NCI-H2171 (cell line): ENCODE measurements at regions not wholly inside any gene's neighbourhood (a gene's known extent, or its start where the extent isn't known, plus 50 kb on each side); places are given as distances from the start of the nearest gene placed in this dataset.

Source experiments
- DNase-seq: peaks from one replicate; lab custom pipeline; 2025; lab: John Stamatoyannopoulos, UW

DNA sequence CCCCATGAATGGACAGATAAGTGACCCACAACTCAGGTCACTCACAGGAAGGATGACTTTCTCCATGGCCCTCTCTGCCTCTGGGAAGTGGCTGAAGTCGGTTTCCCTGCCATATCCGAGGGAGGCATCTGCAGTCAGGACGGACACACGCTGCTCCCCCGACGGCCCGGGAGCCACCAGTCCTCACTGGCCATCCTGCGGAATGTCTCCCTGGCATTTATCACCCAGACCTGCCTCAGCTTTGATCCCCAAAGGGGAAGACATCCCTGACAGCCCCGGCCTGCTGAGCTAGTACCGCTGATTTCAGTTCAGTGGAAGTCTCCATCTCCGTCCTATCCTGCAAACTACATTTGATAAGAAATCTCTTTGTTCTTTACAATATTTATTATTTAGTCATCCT lies 339.5 kb upstream of the MKI67 start:
- no peak for DNase-seq

DNA sequence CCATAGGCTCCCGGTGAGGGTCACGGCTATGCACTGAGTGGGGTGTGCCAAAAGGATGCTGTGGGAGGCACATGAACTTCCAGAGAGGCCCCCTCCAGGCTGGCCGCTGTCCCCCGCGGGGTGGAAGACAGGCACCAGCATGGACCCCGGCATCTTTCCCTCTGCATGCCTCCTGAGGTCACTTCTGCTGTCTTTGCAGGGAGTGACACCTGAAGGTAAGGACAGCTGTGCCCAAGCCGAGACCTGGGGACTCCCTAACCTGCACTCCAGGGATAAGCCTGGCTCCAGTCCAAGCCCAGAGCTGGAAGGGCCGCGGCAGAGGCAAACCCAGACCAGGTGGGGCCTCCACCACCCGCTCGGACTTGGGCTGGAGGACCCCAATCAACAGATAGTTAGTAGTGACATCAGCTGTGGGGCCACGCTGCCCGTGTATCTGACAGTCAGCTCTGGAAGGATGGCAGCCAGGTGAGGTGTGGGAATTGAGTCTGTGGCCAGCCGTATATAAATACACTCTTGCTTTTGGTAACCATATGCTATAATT lies 340.7 kb upstream of the MKI67 start:
- DNase-seq: no peak

DNA sequence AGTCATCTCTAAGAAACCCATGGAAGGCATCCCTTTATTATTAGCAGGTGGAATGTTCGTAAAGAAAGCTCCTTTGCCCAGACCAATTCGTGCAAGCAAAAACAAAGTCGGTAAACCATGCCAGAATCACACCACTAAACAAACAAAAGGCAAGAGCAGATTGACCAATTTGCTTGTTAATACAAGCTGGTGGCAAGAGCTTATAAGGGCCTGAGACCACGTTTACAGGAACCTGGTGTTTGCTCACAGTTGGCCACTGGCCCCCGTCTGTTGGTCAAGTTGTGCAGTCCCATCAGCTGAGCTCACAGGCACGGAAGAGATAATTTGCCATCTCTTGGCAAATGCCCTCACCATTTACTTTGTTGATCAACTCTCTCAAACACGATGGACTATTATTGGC lies 342.2 kb upstream of the MKI67 start:
- no peak for DNase-seq

DNA sequence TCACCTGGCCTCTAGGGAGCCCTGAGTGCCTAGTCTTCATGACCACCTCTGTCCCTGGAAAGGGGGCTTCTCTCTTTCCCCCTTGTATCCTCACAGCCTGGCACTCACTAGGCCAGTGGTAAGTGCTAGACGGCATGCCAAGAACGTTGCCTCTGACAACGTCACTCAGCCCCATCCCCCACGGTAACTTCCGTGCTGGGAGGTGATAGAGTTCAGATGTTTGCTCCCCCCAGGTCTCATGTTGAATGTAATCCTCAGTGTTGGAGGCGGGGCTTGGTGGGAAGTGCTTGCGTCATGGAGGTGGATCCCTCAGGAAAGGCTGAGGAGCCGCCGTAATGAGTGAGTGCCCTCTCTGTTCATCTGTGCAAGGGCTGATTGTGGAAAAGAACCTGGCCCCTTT lies 343.3 kb upstream of the MKI67 start:
- DNase-seq: no peak

DNA sequence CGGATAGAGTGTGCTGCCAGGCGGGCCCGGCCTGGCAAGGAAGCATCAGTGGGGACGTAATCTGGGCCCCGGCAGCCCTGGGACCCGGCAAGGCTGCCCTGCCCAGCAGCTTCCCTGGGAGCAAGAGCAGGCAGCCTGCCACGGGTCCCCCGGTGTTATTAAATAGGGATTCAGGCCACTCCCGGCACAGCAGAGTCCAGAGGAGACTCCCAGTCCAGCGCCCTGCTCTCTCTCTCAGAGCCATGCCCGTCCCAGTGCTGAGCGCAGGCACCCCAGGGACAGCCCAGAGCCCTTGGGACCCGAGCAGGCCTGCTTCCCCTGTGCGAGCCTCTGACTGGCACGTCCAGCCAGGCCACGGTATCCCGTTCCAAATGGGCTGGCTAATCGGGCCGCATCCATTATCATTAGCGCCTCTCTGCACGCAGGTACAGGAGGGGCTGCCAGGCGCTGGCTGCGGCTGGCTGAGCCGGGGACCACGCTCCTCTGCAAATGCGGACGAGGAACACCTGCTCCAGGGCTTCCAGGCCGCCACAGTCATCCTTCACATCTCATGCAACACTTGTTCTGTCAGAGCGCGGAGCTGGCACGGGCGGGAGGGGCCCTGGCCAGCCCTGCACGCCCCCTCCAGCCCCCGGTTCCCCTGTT lies 344.2 kb upstream of the MKI67 start:
- DNase-seq: no peak

DNA sequence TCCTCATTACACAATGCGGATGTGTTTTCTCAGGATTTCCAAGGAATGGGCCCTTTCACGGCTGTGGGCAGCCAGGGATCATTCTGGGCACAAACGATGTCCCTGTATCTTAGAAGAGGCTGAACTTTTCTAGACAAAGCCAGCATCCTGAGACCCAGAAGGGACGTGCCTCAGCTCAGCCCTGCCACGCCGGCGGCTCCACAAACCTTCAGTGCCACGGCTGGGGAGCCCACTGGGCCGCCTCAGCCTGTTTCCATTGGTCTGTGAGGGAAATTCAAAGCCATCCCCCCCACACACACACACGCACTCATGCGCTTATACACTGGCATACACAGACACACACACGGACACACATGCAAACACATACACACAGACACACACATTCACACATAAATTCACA lies 344.9 kb upstream of the MKI67 start:
- no peak for DNase-seq

DNA sequence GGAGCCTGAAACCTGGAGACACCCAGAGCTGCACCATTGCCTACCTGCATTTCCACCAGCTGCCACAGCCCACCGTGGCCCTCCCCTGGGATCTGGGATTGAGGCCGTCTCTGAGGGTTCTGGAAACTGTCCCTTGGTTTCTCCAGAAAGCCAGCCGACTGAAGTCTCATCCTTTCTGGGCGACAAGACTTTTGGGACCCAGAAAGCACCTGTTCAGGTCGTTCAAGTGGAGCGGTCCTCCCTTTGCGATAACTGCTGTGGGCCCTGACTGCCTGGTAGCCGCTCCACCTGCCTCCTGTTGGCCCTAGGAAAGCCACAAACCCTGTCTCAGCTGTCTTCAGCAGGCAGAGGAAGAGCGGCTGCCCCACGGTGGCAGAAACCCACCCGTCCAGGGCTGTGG lies 346.0 kb upstream of the MKI67 start:
- no peak for DNase-seq

DNA sequence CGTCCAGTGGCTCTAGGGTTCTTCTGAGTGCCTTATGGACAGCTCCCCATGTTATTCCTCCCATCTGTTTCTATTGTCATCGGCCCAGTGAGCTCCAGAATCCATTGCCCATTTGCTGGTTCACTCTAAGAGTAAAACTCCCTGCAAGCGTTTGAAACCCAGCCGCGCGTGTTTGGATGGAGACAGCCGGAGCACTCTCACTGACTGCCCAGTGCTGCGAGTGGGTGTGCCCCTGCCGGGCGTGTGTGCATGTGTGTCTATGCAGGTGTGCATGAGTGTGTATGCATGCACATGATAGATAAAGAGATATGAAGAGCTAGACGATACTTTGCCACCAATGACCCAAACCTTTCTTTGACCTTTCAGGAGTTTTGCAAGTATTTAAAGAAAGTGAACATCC lies 347.2 kb upstream of the MKI67 start:
- no peak for DNase-seq

DNA sequence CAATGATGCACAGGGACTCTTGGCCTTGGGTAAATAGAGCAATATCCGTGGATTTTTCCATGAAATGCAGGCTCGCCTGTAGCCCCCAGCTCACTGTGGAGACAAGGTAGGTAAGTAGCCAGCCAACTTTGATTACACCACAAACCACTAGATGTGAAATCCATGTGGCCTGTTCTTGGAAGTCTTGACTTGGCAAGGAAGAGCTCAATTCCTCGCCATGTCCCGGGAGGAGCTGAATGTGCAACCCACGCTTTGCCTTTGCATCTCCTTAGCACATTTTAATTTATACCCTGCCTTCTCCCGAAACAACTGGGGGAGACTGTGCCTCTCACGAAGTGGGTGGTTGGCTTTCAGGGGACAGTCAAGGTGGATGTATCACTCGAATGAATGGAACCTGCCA lies 347.7 kb upstream of the MKI67 start:
- no peak for DNase-seq

DNA sequence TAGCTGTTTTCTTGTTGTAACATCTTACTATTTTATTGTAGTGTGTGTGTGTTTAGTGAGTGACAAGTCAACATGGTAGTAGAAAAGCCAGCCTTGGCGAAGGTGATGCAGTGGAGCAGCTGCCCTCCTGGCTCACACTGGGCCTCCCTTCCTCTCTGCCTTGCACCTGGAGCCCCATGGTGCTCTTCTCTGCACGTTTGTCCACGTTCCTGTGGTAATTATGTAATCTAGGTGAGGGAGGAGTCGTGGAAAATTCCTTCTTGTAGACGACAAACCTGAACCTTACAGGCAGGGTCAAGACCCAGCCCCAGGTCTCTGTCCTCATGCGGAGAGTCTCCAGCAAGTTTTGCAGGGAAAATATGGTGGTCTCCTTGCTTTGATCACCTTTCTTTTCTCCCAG lies 348.3 kb upstream of the MKI67 start:
- no peak for DNase-seq

DNA sequence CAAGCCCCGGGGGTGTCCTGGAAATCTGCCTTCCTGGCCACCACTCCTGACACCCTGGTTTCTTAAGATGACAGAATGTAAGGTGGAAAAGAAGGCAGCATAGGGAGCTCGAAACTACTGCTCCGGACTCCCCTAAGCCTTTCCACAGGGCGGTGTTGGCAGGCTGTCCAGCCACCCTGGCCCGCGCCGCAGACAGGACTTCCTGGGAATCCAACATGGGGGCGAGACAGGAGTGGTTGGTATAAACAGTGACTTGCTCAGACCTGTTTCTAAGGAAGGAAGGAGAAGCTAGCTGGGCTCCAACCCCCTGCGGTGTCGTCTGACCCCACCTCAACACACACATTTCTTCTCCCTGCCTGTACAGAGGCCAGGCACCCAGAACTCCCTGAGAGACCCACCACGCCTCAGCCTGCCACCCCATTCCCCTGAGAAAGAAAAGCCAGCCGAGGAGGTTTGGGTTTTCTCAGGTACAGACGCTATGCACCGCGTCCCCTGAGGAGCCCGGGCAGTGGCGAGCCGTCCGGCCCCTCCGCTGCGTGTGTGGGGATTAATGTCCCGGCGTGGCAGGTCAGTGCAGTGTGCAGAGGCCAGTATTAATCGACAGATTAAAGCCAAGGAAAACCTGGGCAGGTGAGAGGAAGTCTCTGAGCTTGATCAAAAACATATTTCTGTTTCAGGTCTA lies 349.6 kb upstream of the MKI67 start:
- no peak for DNase-seq

DNA sequence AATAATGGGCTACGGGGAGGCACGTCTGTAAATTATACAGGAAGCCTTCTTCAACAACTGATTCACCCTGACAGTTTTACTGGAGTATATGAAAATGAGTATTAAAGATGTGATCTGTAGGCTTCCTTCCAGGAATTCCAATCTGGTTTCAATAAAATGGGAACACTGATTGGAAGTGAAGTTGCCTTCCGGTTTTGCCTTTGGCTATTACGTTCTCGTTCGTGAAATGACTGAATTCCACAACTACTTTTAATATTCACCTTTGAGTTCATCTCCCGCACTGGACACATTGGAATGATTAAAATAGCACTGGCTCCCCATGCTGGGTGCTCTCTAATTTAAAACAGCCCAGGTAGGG lies 350.1 kb upstream of the MKI67 start:
- no peak for DNase-seq

DNA sequence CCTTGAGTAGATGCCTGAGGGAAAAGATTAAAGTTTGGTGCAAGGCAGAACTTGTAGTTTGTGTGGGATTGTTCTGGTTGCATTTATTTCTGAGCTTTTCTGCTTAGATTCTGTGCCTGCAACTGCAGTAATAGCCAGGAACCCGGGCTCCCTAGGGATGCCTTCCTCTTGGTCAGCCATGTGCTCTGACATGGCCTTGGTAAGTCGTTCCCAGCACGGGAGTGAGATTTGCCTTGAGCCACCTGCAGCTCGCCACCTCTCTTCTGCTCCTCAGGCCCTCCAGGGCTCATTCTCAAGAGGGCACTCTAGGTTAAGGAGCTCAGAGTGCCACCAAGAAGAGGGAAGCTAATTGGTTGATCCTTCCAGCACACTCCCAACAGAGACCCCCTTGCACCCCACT lies 350.6 kb upstream of the MKI67 start:
- no peak for DNase-seq

DNA sequence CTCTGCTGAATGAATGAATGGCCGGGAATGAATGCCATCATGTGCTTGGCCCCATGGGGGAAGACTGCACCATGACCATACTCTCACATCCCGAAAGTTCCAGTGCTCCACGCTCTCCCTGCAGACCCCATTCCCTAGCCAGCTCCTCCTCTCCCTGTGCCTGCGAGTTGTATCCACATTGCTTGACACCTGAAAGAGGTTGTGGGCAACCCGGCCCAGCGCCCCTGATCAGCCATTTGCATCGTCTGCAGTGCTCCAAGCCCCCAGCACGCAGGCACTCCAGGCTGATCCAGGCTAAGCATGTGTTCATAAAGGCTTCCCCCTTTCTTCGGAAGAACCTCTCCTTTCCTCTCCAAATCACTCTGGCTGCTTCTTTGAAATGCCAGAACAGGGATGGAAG lies 354.4 kb upstream of the MKI67 start:
- DNase-seq: no peak

DNA sequence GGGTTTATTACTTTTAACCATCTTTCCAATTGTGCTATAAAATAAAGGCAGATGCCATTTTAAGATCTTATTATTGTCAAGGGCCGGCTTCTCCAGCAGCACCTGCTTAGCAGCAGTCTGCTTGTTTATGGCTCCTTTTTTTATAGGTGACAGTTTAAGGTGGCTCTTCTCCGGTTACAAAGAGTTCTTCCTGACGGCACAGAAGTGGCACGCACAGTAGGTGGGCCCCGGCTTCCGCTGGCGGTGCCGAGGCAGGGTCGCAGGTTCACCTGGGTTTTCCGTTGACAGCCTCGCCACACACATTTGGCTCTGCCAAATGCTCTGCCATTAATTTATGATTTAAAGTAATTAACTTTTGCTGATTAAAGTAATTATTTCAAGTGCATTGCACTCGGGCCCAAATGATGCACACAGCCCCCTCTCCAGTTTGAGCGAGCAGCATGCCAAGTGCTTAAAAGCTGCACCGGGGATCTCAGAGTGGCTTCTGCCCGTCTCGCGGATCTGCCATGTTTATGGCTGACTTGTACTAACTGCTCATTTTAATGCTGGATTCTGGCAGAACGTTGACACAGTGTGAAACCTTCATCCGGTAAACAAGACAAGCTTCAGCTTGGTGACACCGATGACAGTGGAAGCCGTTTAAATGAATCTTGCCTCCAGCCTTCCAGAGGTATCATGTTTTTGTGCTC lies 355.1 kb upstream of the MKI67 start:
- peak; percentile 50 for DNase-seq

DNA sequence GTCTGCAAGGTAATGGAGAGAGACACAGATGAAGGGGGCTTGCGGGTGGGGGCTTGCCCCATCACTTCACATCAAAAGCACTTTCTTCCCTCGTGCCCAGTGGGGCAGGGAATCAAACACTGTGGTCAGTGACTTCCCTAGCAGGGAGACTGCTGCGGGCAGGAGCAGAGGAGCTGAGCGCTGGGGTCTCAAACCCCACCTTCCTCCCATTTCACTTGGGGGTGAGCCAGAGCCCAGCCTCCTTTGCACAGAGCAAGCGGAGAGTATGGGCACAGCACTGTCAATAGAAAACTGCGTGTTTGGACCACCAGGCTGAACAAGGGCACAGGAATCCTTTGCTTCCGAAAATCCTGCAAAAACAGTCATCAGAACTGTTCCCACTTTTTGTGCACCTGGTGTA lies 355.8 kb upstream of the MKI67 start:
- DNase-seq: no peak

DNA sequence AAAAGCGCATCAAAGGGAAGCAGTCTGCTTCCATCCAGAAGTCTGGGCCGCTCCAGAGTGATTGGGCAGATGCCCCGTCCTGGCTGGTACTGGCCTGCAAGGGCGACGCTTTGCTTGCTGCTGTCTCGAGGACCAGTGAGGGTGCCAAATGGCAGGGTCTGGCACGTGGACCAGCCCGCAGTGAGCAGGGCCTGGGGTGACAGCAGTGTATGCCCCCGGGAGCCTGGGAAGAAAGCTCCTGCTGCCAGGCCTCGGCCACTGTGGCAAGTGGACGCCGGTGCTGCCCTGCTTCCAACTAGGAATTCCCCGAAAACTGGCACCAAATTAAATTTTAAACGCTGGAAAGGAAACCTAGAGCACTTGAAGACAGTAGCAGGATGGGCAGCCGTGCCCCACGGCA lies 357.0 kb upstream of the MKI67 start:
- no peak for DNase-seq

DNA sequence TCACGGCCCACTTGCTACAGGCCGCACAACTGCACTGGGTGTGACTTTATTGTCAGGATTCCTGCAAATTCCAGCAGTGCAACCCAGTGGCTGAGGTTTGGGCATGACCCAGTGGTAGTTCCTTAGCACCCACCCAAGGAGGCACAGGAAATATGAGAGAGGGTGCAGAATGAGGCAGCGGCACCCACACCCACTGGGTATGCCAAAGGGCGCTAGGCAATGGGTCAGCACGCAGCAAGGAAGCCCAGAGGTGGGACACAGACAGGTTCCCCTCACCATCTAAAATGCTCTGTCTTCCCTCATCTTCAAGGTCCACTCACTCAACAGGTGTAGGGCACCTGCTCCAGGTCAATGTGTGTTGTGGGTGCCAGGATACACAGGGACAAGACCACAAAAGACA lies 357.8 kb upstream of the MKI67 start:
- DNase-seq: no peak

DNA sequence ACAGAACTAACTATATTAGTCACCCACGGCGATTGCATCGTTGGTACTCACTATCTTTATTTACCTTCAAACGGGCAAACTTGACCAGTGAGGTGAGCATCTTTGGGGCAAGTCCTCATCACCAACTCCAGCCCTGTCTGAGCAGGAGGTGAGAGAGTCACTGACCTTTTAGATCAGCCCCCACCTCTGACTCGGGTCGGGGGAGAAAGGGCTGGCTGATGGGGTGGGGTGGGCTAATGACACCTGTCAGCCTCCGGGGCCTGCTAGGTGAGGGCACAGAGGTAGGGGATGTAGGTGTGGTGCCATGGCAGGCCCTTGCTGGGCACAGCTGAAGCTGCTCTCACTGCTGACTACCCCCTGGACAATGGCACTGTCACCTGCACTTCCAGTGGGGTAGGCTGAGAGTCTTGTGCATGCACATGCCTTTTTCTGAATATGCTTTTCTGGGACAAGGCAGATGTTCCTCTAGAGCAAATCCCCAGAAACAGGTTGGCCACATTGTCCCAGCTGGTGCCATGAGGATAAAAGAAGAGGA lies 359.5 kb upstream of the MKI67 start:
- no peak for DNase-seq

DNA sequence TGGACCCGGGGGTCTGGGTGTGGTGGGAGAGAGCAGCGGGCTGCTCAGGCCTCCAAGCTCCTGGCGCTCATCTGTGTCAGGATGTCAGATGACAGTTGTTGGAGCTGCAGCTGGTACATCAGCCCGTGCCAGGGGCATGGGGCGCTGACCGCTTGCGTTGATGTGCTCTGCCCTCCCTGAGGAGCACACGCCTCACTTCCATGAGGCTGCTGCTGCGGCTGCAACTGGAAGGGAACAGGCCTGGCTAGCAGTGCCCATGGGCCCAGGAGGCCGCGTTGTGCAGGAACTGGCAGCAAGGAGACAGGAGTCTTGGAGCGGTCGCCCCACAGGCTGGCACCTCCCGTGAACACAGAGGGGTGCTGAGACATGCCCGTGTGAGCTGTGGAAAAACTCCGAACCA lies 361.3 kb upstream of the MKI67 start:
- no peak for DNase-seq

DNA sequence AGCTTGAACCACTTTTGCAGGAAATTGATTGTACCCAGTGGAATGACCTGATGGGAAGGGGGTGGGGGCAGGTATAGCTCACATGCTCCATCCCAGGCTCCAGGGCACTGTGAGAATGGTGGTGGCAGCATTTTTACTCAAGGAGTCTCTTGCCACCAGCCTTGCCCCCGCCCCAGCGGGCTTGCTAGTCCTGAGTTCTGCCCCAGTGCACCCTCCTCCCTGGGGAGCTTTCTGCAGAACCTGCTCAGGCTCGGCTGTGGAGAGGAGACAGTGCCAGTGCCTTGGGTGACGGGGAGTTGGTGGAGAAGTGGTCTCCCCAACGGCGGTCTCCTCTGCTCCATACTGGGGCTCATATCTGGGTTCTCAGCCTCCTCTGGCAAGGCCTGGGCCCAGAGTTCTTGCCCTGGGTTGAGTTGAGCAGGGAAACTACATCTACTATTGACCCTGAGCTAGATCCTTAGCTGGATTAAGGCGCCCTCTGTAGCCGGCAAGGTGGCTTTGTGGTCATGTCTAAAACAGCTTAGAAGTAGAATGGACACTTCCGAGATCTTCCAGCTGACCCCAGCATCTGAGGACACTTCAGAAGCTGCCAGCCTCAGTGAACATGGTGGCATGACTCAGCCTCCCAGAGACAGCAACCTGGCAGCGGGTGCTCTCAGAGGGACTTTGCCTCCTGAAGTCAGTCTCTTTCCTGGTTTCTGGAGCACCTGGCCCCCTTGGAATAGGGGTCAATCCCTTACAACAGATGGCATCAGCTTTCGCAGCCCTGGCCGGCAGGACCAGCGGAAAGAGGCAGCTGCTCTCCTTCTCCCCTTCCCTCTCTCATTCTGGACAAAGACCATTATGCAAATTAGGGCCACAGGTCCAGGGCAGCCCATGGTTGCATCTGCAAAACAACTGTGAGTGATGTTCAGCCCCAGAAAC lies 363.4 kb upstream of the MKI67 start:
- no peak for DNase-seq

DNA sequence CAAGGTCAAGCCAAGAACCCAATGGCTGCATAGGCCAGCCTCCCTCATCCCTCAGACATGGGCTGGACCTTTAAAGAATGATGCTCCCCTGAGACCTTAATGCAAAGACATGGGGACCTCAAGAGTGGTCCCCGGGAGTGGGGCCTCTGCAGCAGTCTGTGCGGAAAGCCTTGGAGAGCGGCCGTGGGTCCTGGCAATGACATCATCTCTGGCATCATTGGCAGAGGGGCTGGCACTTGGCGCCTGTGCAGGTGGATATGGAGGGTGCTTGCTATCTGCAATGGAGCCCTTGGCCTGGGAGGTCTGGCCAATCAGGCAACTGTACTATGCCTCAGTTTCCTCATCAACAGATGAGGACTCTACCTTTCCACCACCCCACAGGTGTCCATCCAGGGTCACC lies 365.5 kb upstream of the MKI67 start:
- no peak for DNase-seq
